NCI-H446 treated with DMSO at 0.1 percent for 48 hours (cell line): ENCODE measurements at regions not wholly inside any gene's neighbourhood (a gene's known extent, or its start where the extent isn't known, plus 50 kb on each side); places are given as distances from the start of the nearest gene placed in this dataset.

Experiments used
- DNase-seq: peaks from one replicate; lab custom pipeline; 2025; lab: John Stamatoyannopoulos, UW

DNA sequence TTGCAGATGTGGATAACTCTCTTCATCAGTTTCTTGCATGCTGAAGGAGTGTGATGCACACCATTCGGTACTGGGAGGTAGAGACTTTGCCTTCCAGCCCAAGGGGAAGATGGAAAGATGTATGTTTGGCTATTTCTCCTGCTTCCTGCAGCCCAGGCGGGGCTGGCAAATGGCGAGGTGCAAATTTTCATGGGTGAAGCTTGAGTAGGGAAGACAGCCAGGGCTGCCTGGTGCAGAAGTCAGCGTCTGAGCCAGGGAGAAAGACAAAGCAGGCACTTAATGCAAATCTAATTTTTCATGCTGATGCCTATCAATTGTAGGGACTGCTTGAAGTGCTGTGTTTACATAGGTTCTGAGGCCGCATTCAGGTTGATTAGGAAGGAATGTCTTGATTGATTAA, 384.7 kb upstream of the EEF2KMT start:
- DNase-seq = no peak

DNA sequence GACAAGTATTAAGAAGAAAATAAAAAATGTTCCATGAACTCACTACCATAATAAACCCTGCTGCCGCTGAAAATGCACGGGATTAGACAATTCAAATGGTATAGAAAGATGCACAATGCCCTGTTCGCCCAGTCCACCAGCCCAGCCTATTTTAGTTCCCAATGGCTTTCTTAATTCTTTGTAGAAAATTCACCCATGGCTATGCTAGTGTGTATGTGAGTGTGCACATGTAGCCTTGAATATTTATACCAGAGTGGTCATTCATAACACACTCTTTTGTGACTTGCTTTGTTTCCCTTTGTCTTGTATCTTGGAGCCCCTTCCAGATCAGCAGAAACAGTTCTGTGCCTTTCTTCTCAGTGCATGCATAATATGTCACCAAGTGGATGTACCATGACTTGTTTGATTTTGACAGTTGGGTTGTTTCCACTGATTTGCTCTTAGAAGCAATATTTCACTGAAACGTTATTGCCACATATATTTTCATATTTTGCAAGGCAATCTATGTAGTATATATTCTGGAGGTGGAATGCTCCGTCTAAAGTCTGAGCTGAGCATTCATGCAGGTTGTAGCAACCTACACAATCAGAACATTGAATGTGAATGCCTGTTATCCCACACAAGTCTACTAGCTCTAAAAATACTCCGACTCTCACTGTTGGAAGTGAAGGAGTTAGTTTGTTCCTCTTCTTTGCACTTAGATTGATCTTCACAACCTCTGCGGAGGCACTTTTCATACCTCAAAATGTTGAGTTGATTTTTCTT, 383.0 kb upstream of the EEF2KMT start:
- DNase-seq = no peak

DNA sequence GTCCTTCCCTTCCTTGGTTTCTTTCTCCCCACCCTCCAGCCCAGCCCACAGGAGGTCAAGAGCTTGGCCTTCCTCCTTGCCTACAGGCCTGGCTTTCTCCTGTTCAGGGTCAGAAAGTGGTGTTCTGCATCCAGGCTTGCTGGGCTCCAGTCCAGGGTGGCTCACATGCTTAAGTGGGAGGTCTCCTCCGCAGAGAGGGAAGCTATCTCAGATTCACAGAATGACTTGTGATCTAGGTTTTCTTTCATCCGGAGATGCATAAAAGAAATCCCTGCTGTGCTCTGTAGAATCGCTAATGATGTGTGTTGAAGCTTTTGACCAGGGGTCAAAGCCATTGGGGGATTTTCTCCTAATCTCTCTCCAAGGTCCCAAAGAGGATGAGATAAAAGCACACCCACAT, 382.3 kb upstream of the EEF2KMT start:
- no peak for DNase-seq

DNA sequence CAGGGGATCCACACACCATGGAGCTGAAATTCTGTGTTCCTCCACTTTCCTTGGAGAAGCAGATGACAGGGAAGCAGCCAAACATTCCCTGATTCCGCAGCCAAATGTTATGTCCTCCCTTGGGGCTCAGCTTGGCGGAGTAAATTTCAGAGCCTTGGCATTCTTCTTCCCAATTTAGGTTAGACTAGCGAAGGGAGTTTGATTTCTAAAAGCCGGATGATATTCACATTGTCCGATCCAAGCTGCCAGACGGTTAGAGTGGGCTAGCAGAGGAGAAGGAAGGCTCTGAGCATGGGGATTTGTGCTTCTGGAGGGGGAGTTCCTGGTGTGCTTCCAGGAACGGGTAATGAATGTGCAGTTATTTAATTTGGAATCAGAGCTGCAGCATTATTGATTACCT, 380.4 kb upstream of the EEF2KMT start:
- DNase-seq = no peak

DNA sequence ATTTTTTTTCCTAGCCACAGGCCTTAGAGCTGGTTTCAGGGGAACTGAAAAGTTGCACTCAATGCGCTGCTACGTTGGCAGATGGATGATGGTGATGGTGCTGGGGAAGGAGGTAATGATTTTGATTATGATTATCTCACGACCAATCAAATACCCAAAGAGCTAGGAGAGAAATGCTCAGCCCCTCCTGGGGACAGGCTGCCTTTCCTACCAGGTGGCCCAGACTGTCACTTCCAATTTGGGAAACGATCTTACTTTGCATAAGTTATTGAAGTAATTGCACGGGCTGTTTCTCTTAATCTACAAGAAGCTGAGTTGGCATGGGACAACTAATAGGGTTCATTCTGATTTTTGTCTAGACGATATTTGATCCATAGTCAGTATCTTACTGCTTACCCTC, 379.7 kb upstream of the EEF2KMT start:
- no peak for DNase-seq

DNA sequence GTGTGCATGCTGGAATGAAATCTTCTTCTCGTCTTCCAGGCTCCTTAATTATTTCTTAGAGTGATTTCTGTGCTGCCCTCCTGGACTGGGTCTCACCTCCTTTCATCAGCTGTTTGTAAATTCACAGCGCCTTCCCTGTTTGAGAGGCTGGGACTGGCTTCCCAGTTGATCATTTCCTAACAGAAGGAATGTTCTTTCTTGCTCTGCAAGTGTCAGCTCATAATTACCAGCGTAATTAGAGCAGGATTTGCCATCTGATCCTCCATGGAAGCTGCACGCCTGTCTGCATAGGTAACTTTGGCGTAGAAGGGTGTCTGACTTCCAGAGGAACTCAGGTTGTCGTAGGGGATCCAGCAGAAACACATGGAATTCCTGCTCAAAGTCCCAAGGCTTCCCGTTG, 375.0 kb upstream of the EEF2KMT start:
- no peak for DNase-seq

DNA sequence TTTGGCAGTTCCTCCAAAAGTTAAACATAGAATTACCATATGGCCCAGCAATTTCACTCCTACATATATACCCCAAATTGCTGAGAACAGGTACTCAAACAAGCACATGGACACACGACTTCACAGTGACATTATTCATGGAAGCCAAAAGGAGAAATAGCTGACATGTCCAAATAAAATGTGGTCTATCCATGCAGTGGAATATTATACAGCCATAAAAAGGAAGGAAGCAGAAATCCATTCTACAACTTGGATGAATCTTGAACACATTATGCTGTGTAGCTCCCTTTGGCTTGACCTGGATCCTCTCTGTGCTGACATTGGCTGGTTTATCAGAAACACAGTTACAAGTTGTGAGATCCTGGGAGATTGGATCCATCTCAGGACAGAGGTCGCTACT, 370.9 kb upstream of the EEF2KMT start:
- DNase-seq = no peak

DNA sequence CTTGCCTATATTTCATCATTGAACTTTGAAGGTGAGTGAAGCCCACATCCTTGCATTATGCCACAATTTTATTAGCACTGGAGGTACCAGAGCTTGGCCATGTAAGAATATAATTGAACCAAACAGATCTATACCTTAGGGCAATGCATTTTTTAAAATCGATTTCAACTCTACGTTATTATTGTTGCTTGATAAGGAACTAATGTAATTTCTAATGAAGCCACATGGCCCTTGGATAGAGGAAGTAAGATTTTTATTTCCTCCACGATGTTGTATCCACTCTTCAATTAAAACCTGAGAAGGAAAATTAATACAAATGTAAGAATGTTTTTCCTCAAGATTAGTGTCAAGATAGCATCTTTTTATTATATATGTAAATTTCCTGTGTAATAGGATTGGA, 370.0 kb upstream of the EEF2KMT start:
- no peak for DNase-seq

DNA sequence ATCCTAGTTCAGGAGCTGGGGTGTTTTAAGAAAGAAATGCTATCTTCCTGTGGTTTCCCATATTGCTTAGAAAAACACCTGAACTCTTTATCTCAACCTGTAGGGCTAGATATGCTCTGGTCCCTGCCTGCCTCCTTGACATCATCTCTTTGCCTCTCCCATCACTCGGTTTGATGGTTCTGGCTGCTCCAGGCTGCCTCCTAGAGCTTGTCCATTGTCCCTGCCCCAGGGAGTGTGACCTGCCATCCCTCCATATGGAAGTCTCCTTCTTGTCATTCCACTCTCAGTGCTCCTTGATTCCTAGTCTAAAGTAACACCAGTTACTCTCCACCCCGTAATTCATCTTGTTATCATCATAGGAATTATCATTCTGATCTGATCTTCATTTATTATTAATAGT, 369.0 kb upstream of the EEF2KMT start:
- DNase-seq = no peak

DNA sequence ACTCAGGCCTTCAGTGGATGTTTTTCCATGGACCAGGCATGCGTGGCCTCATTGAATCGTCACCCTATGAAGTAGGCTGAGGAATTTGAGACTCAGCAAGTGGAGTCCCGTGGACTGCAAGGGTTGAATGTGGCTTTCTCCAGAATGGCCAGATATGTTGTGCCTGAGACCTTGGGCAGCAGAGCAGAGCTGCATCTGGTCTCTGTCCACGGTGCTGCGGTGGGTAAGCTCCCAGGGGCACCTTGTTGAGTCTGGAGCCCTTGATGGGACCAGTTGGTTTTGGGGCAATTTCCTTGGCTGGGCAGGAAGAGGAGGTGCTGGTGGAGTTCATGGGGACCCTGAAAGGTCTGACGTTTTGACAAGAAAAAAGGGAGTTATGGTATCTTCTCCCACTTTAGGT, 368.1 kb upstream of the EEF2KMT start:
- DNase-seq = no peak

DNA sequence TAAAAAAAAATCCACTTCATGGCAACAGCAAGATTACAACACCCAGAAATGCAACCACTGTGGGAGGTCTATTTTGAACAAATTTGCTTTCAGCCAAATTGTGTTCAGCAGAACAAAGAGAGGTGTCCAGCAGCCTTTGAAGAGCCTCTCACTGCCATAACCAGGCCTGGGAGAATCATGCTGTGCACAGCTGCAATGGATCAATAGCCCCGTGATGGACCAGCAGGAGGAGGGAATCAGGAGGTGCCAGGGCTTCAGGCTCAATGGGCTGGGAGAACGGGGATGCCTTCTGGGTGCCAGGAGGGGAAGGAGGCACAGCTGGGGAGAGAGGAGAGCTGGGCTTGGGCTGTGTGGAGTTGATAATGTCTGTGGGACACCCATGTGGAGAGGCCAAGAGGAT, 366.2 kb upstream of the EEF2KMT start:
- no peak for DNase-seq

DNA sequence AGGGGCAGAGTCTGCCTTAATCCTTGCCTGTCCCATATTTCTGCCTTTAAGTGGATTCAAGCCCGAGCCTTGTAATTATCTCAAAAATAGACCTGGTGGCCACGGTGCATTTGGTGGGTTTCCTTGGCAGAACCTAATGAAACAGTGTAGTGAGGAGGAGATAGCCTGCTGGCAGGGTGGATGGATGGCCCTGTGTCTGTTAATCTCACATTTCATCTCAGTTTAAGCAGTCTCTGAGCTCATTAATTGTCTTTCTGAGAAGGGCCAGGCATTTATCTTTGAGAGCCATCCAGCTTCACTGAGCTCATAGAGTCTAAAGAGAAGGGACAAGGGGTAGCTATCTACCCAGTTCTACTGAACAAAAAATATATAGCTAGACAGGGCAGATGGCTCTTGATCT, 364.0 kb upstream of the EEF2KMT start:
- no peak for DNase-seq

DNA sequence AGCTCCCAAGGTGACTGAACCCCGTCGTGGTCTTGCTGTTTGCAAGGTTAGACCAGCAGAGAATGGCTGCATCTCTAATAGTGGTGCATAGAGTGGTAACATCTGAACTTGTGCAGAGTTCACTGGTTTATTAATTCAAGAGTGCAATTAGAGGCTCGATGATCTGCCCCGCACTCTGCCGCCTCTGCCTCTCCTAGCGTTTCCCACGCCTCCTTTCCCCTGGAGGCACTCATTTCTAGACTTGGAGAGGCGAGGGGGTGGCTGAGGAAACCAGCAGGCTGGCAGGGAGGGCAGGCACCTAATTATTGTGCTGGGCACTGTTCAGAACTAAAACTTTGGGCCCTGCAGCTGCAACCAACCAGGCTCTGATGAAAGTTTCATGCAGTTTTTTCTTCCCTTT, 363.5 kb upstream of the EEF2KMT start:
- DNase-seq = no peak

DNA sequence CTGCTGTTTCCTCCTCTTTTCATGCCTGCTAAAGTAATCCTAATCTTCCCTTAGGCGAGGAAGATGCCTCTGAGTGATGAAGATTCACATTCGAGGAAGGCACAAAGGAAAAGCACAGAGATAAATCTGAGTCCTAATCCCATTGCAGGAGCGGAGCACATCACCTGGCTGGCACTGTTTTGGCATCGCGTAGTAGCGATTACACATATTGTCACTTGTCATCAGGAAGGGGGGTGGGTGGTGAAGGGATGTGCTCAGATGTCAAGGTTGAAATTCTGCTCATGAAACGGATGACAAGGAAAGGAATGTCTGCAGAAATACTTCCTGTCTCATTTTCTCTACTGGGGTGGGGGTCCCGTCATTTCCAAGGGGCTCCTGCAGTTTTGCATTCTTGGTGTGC, 363.1 kb upstream of the EEF2KMT start:
- no peak for DNase-seq

DNA sequence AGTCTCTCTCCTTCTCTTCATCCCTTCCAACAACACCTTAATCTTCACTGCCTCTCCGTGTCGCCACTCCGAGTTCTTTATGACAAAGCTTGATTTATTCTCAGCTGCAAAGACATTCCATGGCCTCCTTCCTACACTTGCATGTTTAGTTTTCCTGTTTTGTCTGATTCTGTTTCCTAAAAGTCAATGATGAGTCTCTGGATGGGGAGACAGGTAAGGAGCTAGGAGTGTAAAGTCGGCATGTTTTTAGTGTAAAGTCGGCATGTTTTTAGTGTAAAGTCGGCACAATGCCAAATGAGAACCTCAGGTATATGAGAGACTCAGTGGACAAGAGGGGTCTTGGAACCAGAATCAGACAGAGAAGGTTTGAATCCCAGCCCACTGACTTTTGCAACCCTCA, 362.3 kb upstream of the EEF2KMT start:
- no peak for DNase-seq

DNA sequence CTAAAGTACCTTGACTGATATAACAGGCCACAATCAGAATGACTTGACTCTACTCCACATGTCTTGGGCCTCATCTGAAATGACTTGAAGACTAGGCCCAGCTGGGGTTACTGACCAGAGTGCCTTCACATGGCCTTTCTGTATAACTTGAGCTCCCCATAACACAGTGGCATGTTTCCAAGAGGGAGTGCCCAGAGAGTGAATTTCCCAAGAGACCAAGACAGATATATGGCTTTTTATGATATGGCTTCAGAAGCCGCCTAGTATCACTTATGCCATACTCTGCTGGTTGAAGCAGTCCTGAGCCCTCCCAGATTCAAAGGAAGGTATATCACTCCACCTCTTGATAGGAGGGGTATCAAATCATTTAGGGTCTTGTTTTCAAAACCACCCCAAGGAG, 357.5 kb upstream of the EEF2KMT start:
- no peak for DNase-seq

DNA sequence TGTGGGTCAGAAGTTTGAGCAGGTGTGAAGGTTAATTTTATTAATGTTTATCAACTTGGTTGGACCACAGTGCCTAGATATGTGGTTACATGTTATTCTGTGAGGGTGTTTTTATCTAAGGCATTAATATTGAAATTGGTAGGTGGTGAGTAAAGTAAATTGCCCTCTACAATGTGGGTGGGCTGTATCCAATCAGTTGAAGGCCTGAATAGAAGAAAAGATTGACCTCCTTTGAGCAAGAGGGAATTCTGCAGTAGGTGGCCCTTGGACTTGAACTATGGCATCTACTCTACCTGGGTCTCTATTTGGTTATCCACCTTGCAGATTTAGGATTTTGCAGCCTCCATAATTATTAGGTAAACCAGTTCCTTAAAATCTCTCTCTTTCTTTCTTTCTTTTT, 356.8 kb upstream of the EEF2KMT start:
- DNase-seq = no peak

DNA sequence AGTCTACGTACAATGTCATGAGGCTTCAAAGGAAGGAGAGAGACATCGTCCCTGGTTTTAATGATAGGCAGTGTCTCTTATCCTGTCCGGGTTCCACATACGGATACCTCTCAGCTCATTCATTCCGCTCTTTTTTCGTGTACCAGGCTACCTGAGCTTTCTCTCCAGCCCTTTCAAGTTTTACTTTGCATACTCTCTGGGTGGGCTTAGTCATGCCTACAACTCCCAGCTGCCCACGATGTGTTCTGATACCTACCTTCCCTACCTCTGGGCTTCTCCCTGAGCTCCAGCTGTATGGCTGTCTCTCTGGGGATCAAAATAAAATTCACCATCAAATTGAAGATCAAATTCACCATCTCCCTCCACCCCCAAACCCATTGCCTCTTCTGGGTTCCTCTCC, 354.0 kb upstream of the EEF2KMT start:
- no peak for DNase-seq

DNA sequence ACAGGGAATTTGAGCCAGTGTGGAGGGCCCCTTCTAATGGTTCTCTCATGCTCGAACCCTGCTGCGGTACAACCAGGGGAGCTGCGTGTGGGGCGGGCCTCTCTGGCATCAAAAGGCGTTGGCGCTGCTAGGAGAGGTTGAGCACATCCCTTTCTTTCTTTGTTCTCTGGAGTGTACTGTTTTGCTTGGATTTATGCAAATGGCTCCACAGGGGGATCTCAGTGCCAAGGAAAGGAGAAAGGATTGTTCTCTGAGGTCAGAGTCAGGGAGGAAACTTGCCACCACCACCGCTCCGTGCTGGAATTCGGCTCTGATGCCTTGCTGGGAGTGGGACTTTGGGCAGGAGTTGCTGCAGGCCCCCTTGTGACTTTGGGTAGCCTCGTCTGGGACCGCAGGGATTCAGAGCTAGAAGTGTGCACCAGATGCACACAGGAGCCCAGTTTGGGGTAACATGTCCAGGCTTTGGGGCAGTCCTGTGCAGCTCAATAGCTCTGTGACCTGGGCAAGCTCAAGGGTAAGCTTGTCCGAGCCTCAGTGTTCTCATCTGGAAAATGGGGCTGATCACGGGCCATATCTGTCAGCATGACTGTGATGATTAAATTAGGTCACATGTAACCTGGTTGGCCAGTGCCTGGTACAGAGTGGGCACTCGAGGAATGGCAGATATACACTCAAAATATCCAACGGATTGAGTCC, 353.0 kb upstream of the EEF2KMT start:
- DNase-seq = no peak

DNA sequence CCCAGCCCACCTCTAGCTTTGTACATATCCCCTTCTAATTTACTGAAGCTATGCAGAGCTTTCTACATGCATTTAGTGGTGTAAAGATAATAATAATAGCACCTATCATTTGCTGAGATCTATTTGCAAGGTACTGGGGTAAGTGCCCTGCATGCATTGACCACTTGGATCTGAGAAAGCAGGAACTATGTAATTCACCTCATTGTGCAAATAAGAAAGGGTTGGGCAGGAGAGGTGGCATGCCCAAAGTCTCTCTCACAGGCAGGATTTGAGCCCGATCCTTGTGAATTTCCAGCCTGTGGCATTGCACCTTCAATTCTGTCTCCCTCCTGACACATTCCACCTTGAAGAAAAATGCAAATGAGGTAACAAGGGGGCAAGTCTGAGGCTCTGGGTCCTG, 352.3 kb upstream of the EEF2KMT start:
- DNase-seq = no peak

DNA sequence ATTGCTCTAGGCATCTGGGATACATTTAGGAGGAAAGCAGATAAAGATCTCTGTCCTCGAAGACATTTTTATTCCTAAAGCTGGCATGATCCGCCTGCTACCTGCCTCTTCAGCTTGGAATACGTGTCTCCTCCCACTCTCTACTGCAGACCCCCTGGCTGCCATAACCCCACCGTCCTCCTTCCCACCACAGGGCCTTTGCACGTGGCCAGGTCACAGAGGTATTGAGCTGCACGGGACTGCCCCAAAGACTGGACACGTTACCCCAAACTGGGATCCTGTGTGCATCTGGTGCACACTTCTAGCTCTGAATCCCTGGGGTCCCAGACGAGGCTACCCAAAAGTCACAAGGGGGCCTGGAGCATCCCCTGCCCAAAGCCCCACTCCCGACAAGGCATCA, 351.2 kb upstream of the EEF2KMT start:
- no peak for DNase-seq

DNA sequence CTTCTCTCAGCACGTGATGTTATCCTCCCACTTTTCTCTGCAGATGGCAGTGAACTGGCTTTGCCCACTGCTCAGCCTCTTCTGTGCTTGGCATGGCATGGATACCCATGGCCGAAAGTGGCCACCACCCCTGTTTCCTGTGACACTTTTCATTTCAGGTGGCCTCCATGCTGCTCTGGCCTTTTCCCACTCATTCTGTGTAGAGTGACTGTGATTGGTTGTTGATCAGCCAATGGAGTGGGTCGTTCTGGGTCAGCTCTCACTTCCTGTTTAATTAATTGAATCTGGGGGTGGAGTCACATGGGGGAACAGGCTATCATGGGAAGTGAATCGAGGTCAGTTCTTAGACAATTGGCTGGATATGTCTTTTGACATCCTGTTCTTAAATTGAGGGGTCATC, 350.1 kb upstream of the EEF2KMT start:
- no peak for DNase-seq

DNA sequence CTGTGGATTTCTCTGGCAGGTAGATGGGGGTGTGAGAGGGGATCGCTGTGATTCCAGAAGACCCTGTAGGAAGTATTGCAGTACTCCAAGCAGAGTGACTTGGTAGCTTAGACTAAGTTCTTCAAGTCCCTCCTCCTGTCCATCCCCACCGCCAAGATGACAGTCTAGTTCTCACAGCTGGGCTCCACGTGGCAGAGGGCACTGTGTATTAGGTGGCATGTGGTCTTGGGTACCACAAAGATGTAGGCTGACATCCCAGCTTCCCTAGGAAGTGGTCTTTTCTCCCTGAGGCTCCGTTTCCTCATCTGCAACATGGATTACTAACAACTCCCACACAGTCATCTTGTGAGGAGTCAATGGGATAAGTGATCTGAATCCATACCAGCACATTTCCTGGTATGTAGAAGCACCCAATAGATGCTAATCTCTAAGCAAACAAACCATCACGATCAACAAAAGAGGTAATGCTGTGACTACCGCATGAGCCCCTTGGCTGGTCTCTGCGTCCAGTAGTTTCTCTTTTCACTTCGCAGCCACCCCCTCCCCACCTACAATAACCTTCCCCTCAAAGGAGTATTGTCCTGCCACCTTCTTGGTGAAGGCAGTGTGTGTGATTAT, 349.1 kb upstream of the EEF2KMT start:
- DNase-seq = no peak

DNA sequence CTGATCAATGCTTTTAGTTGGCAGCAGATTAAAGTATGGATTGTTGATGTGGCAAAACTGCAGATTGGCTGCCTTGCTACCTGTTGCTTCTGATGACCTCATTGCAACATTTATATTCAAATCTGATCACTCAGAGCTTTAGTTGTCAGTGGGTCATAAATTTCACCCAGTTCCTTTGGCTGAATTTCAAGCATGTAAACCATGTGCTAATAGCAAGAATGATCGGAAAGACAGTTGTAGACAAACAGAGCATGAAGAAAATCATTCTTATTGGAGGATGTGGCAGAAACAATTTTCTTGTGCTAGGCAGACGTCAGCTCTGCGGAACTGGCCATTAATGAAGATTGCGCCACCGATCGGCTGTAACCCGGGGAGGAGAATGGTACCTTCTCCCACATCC, 346.6 kb upstream of the EEF2KMT start:
- DNase-seq = no peak
